HFF-Myc (cell line): ENCODE measurements at regions not wholly inside any gene's neighbourhood (a gene's known extent, or its start where the extent isn't known, plus 50 kb on each side); places are given as distances from the start of the nearest gene placed in this dataset.
"Not testable (repeated sequence)": the region's sequence is repeated elsewhere in the genome, so short reads cannot be mapped to it uniquely, and the experiment has no call there.

ENCODE experiments used
- DNase-seq: peaks from one replicate; pipeline ENCODE4 v3.0.0-alpha.2; 2011; ENCODE audit warnings: low read depth; ENCODE audit errors: extremely low read depth
- H3K4me3 ChIP-seq: replicated peaks from 2 replicates; pipeline ENCODE4 v1.5.1; 2011; ENCODE audit warnings: low read depth, mild to moderate bottlenecking, control low read depth, low read length
- TF ChIP-seq, protein P1 (sequence below): IDR thresholded peaks from 2 replicates; pipeline ENCODE4 v1.5.1; 2012; ENCODE audit warnings: mild to moderate bottlenecking, low read depth, low read length, control low read depth; ENCODE audit errors: missing control alignments

DNA sequence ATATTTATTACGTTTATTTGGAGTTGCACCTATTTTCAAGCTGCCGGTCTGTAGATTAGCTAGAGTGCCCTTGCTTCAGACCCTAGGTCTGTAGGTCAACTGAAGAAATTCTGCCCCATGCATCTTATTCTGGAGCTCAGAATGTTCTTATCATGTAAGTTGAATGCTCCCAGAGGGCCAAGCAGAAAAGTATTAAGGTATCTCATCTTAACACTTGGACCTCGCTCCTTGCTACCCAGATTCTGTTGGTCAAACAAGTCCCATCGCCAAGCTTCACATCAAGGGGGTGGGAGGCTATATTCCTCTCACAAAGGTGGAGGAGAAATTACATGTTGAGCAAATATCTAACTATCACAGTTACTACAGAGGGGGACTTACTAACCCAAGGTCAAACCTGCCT is 187.7 kb downstream of the C1orf94 start:
- TF ChIP-seq, protein P1, sequence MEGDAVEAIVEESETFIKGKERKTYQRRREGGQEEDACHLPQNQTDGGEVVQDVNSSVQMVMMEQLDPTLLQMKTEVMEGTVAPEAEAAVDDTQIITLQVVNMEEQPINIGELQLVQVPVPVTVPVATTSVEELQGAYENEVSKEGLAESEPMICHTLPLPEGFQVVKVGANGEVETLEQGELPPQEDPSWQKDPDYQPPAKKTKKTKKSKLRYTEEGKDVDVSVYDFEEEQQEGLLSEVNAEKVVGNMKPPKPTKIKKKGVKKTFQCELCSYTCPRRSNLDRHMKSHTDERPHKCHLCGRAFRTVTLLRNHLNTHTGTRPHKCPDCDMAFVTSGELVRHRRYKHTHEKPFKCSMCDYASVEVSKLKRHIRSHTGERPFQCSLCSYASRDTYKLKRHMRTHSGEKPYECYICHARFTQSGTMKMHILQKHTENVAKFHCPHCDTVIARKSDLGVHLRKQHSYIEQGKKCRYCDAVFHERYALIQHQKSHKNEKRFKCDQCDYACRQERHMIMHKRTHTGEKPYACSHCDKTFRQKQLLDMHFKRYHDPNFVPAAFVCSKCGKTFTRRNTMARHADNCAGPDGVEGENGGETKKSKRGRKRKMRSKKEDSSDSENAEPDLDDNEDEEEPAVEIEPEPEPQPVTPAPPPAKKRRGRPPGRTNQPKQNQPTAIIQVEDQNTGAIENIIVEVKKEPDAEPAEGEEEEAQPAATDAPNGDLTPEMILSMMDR: no peak
- DNase-seq: no peak

DNA sequence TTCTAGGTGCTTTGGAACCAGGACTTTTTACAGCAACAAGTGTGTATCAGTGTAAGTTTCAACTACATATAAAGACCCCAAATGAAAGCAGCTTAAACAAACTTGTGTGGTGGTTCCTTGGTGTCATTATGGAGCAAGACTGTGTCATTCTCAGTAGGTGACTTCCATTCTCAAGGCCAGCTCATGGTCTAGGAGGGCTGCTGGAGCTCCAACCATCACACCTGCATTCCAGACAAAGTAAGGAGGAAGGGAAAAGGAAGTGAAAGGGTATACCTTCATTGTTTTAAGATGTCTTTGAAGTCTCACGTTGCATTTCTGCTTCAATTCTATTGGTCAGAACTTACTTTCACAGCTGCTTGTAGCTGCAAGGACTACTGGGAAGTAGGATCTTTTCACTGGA is 188.6 kb downstream of the C1orf94 start:
- TF ChIP-seq, protein P1: no peak
- DNase-seq: no peak
- H3K4me3 ChIP-seq: no peak overlapping the region

More for the DNA sequence above, 187.7 kb downstream of the C1orf94 start:
- no peak overlapping the region for H3K4me3 ChIP-seq

DNA sequence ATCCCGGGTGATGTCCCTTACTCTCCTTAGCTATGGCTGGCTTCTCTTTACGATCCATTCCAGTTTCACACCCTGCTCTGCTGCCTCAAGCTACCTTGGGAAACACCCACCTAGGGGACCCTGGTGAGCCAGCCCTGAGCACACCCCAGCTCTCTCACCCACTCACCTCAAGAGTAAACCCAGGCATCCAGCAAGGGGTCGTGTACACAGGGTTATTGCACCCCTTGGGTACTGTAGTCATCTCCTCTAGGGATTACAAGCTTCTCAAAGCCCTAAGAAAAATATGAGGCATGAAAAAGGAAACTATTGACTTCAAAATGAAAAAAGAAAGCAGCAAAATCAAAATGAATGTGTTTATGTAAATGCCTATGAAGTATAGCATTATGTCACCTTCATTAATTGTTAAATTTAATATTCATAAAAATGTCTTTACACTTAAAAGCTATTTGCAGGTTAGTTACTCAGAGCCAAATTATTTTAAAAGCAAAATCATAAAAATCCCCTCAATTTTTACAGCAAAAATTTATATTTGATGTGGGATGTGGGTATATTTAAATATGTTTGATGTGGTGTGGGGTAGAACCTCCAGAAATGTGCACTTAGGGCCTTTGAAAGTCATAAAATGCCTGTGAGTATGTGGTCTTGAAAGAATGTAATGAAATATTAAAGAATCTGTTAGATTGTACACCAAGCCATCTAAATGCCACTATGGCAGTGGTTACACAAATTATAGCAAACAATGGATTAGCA is 190.3 kb downstream of the C1orf94 start:
- no peak for DNase-seq
- H3K4me3 ChIP-seq: no peak overlapping the region
- TF ChIP-seq, protein P1: no peak

DNA sequence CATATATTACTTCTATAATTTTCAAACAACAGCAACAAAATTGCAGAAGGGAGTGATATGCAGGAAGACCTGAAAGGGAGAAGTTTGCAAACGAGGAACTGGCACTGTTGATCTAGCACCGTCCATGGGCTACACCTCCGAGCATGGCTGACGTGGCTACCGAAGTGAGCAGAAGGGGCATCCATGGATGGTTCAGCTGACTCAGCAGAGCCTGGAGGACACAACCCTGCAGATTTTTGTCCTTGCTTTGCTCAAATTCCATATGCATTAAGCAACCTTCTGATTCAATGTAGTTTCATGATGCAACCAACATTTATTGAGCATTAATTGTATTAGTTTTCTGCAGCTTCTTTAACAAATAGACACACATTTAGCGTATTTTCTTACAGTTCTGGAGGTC is 191.2 kb downstream of the C1orf94 start:
- no peak overlapping the region for H3K4me3 ChIP-seq
- TF ChIP-seq, protein P1: no peak
- no peak for DNase-seq

DNA sequence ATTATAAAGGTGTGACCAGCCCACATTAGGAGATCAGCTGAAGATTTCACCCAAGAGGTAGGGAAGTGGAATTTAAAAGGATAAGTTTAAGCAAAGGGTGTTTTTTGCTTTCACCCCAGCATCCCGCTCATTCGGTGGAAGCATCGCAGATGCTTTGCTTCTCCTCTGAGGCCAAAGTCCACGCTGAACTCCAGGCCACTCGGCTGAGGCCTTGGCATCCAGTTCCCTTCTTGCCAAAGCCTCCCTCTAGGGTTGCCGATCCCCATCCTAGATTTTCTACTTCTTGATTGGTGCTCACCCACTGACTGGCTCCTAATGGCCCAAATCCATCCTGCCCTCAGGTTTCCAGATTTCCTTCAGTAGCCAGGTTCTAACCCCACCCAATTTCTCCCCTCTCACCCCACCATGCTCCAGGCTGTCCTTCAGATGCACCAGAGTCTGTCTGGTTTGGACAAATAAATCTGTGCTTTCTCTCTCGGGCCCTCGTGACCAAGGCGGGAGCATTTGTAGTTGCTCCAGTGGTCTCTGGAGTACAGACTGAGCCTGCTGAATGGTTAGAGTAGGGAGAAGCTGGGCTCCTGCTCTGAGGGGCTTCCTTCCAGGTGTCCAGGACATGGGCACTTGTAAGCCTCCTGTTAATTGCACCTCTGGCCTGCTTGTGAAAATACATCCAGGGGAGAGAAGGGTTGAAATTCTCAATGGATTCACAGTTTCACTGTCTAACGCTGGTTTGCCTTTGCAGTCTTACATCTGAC is 193.2 kb downstream of the C1orf94 start:
- H3K4me3 ChIP-seq: no peak overlapping the region
- DNase-seq: no peak
- TF ChIP-seq, protein P1: no peak

DNA sequence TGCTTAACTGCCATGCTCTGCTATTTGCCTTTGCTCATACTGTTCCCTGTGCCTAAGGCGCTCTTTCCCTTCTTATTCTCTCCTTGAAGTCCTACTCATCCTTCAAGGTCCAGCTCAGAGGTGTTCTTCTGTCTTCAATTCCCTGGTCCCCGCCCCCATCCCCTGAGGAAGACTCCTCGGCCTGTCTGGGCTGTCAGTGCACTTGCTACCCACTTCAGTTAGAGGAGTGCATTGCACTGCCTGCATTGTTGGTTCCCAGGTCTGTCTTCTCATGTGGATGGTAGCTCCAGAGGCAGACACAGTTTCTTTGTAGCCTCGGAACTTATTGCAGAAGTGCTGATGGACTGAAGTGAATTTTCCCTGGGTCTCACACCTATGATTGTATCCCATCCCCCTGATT is 194.0 kb downstream of the C1orf94 start:
- DNase-seq: no peak
- TF ChIP-seq, protein P1: no peak
- no peak overlapping the region for H3K4me3 ChIP-seq

DNA sequence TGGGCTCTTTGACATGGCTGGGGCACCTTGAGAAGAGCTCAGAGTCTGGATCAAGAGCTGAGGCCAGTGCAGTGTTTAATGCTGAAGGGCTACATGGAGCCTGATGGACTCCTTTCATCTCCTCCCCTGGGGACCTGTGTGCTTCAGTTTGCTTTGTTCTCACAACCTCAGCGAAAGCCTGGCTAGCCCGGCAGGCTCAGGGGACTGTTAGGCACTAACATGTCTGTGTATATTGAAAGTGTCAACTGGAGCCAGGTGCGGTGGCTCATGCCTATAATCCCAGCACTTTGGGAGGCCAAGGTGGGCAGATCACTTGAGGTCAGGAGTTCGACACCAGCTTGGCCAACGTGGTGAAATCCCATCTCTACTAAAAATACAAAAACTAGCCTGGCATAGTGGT is 194.5 kb downstream of the C1orf94 start:
- DNase-seq, H3K4me3 ChIP-seq: not testable (repeated sequence)
